ENCODE measurements at regions not wholly inside any gene's neighbourhood (a gene's known extent, or its start where the extent isn't known, plus 50 kb on each side); places are given as distances from the start of the nearest gene placed in this dataset.
A peak's percentile ranks its signal among the peaks of the same experiment; 100 is the strongest.

DNA sequence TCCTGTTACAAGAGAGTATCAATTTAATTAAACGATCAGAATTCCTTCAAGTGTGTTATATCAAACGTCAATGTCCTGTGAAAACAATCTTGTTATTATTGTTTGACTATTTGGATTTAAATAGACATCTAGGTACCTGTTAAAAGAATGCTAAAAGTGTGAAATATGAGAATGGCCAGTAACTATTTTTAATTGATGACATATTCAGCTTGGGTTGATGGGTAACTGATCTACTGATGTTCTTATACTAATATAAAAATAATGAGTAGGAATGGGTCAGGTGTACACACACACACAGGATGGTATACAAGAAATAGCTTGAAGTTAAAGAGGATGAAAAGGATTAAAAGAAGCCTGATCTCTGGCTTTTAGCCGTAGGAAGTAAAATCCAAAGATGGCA lies 146.0 kb downstream of the SLC38A4 start:
- DNase-seq (ENCODE audit: low spot score): no peak
- in situ Hi-C loops (cut with MboI; ENCODE audit: low pct_unique_long_range_greater_than_20kb, low sequenced_read_pairs, unreplicated experiment): no loop called here
- TF ChIP-seq, protein P1, sequence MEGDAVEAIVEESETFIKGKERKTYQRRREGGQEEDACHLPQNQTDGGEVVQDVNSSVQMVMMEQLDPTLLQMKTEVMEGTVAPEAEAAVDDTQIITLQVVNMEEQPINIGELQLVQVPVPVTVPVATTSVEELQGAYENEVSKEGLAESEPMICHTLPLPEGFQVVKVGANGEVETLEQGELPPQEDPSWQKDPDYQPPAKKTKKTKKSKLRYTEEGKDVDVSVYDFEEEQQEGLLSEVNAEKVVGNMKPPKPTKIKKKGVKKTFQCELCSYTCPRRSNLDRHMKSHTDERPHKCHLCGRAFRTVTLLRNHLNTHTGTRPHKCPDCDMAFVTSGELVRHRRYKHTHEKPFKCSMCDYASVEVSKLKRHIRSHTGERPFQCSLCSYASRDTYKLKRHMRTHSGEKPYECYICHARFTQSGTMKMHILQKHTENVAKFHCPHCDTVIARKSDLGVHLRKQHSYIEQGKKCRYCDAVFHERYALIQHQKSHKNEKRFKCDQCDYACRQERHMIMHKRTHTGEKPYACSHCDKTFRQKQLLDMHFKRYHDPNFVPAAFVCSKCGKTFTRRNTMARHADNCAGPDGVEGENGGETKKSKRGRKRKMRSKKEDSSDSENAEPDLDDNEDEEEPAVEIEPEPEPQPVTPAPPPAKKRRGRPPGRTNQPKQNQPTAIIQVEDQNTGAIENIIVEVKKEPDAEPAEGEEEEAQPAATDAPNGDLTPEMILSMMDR (IDR thresholded peaks at IDR 0.05; ENCODE audit: extremely low read depth, insufficient read depth, missing control alignments): no peak

GRCh38 chr12:46678426-46678825 lies 147.4 kb downstream of the SLC38A4 start:
- no peak for DNase-seq (ENCODE audit: low spot score)
- TF ChIP-seq, protein P1 (IDR thresholded peaks at IDR 0.05; ENCODE audit: extremely low read depth, insufficient read depth, missing control alignments): no peak
- in situ Hi-C loops (cut with MboI; ENCODE audit: low pct_unique_long_range_greater_than_20kb, low sequenced_read_pairs, unreplicated experiment): no loop called here

DNA sequence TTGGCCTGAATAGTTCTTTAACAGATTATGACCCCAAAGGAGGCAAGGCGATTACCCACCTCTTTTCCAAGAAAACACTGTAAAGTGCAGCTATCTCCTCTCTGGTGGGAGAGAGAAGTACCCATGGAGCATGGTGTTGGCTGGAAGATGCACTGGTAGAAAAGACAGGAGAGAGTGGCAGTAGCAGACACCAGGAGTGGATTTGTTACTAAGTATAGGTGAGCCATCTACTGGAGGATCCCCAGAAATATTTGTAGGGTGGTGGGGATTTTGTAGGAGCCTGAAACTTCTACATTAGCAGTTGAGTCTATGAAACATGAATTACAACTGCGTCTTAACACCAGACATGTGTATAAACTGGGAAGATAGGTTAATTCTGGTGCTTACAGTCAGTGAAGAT lies 148.0 kb downstream of the SLC38A4 start:
- in situ Hi-C loops (cut with MboI; ENCODE audit: low pct_unique_long_range_greater_than_20kb, low sequenced_read_pairs, unreplicated experiment): no loop called here
- TF ChIP-seq, protein P1 (IDR thresholded peaks at IDR 0.05; ENCODE audit: extremely low read depth, insufficient read depth, missing control alignments): no peak
- no peak for DNase-seq (ENCODE audit: low spot score)

GRCh38 chr12:46676797-46677520 lies 148.8 kb downstream of the SLC38A4 start:
- TF ChIP-seq, protein P1 (IDR thresholded peaks at IDR 0.05; ENCODE audit: extremely low read depth, insufficient read depth, missing control alignments): no peak
- in situ Hi-C loops (cut with MboI; ENCODE audit: low pct_unique_long_range_greater_than_20kb, low sequenced_read_pairs, unreplicated experiment): no loop called here
- no peak for DNase-seq (ENCODE audit: low spot score)

DNA sequence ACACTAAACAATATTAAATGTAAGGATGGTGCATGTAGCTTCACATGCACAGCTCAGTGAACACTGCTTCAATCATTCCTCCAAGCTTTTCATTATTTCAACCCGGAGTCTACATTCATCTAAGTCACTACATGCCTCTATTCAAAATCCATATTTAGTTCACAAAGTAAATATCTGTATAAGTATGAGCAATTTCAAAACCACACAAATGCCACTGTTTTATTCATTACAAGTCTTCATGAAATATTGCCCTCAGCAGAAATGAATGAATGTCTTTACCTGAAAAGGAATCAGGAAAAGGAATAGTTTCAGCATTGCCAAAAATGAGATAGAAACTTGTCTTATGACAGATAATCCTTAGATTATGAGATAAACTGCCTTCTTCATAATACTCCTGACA lies 149.4 kb downstream of the SLC38A4 start:
- TF ChIP-seq, protein P1 (IDR thresholded peaks at IDR 0.05; ENCODE audit: extremely low read depth, insufficient read depth, missing control alignments): no peak
- in situ Hi-C loops (cut with MboI; ENCODE audit: low pct_unique_long_range_greater_than_20kb, low sequenced_read_pairs, unreplicated experiment): no loop called here
- DNase-seq (ENCODE audit: low spot score): no peak

DNA sequence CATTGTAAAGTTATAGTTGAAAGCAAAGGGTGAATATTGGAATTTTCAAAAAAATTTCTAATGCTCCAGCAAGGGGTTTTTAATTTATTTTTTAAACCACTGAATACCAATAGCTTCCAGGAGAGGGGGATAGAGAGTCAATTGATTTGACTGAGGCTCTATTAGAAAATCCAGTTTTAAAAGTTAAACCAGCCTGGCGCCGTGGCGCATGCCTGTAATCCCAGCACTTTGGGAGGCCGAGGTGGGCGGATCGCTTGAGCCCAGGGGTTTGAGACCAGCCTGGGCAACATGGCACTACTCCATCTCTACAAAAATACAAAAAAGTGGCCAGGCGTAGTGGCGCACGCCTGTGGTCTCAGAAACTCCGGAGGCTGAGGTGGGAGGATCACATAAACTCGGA lies 150.1 kb downstream of the SLC38A4 start:
- in situ Hi-C loops (cut with MboI; ENCODE audit: low pct_unique_long_range_greater_than_20kb, low sequenced_read_pairs, unreplicated experiment): no loop called here
- TF ChIP-seq, protein P1 (IDR thresholded peaks at IDR 0.05; ENCODE audit: extremely low read depth, insufficient read depth, missing control alignments): peak; percentile 43
- peak; percentile 17 for DNase-seq (ENCODE audit: low spot score)

All from GM13977 (cell line).